Stimulated activated CD8-positive, alpha-beta memory T cell treated with anti-CD3 and anti-CD28 coated beads, Interleukin-2, amount 100 ng/mL, for 1 hour (primary cell): ENCODE measurements at regions not wholly inside any gene's neighbourhood (a gene's known extent, or its start where the extent isn't known, plus 50 kb on each side); places are given as distances from the start of the nearest gene placed in this dataset.

Experiments used
- DNase-seq, 2 donors: peaks; one replicate each; pipeline ENCODE4 v3.0.0-alpha.2; 2020; ENCODE audit warnings: low read depth in 2 of 2

GRCh38 chr10:128871671-128872231, 595.3 kb upstream of the MGMT start:
- no peak for DNase-seq

DNA sequence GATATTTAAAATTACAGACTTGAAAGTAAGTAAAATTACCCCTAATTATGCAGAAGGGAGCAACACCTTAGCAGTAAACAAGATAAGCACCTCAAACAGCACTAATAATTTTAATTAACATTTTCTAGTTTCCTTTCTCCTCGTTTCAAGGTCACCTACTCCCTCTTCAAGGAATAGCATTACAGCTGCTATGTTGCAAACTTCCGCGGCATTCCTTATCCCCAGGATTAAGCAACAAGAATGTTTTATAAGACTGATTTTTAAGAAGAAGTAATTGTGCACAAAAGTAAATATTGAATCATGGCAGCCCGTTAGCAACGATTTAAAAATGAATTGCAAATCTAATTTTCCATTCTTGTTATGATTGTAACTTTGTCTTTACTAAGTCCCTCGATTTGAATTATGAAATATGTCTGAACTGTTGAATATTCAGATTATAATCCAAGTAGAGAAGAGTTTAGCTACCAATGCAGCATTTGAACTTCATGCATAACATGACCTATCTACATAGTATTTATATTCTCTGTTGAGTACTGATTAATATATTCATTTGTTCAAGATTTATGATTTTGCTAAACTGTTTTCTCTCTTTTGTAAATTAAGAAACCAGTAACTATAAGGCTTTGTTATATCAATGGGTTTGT, 593.5 kb upstream of the MGMT start:
- no peak for DNase-seq

GRCh38 chr10:128874331-128874730, 592.7 kb upstream of the MGMT start:
- no peak for DNase-seq

DNA sequence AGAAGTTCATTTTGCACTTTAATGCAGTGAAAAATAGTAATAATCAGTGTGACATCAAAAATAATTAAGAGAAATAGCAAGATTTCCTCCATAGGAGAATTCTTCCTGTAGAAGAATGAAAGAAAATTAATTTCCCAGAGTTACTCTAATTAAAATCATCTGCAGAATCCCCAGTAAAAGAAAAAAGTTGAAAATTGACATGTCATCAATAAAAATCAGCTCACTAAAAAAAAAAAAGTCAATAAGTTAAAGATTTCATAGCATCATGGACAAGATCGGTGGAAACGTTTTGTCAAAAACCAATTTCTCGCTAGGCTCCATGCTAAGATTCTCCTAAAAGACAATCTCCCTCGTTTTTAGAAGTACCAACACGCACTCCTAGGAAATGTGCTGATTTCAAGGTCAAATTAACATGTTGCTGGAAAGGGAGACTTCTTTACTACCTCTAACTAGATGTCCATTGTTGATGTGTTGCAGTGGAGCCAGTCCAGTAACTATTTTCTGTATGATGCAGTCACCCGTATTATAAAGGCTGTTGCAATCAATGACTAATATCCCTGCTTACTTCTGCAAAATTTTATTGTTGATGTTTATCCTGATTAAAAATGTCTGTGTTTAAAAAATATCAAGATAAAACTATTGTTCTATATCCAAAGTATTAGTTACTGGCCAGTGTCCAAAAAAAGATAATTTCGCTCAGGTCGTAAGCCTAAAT, 591.9 kb upstream of the MGMT start:
- DNase-seq: no peak

- DNase-seq: no peak
These were observed 590.9 kb upstream of the MGMT start for GRCh38 chr10:128875956-128876736.

DNA sequence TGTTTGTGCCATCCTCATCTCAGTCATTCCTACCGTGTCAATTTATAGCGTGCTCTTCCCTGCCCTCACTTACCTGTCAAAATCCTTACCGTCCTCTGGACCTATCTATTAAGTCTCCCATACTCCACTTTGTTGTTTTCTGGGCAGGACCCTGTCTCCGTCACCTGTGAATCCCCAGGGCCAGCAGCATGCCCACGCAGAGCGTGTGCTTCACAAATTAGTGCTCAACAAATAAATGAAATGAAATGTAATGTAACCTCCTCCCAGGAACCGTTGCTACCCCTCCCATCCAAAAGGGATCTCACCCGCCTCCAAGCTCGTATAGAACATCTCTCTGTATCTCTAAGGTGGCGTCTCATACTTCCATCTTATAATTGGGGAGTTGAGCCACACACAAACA, 589.9 kb upstream of the MGMT start:
- DNase-seq: no peak

DNA sequence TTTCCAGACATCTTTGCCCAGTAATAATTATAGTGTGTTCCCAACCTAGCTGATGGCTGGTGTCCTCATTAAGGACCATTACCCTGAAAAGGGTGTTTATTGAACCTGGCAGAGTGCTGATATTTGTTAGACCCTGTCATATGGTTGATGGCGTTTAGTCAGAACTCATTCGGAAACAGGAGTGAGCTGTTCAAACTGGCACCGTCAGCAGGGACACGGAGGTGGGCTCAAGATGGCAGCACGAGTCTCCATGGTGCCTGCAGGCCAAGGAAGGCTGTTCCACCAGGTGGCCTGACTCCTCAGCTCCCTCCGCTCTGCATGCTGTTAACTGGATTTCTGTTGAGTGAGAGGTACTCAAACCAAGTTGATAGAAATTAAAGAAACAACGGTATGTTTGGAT, 589.1 kb upstream of the MGMT start:
- no peak for DNase-seq

DNA sequence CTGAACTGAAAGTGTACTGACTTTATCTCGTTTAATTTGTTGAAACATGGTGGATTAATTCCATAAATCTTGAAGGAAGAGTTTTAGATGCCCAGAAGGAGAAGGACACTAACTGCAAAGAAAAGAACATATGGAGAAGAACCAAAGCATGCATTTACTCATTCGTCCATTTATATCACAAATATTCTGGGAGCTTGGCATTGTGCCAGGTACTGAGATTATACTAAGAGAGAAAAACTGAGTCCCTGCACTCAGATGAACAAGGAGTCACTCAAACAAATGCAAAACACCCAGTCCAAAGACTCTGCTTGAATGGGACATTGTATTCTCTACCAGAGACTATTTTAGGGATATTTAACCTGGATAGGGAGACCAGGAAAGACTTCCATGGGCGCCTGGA, 588.0 kb upstream of the MGMT start:
- DNase-seq: no peak

GRCh38 chr10:128879441-128880140, 587.5 kb upstream of the MGMT start:
- no peak for DNase-seq

- no peak for DNase-seq
These were observed 586.8 kb upstream of the MGMT start for GRCh38 chr10:128880159-128880725.

GRCh38 chr10:128881086-128881485, 586.0 kb upstream of the MGMT start:
- no peak for DNase-seq

GRCh38 chr10:128883231-128884032, 583.6 kb upstream of the MGMT start:
- DNase-seq: no peak

- DNase-seq: no peak
These were observed 583.0 kb upstream of the MGMT start for GRCh38 chr10:128884033-128884425.

- no peak for DNase-seq
These were observed 582.5 kb upstream of the MGMT start for GRCh38 chr10:128884496-128885072.

DNA sequence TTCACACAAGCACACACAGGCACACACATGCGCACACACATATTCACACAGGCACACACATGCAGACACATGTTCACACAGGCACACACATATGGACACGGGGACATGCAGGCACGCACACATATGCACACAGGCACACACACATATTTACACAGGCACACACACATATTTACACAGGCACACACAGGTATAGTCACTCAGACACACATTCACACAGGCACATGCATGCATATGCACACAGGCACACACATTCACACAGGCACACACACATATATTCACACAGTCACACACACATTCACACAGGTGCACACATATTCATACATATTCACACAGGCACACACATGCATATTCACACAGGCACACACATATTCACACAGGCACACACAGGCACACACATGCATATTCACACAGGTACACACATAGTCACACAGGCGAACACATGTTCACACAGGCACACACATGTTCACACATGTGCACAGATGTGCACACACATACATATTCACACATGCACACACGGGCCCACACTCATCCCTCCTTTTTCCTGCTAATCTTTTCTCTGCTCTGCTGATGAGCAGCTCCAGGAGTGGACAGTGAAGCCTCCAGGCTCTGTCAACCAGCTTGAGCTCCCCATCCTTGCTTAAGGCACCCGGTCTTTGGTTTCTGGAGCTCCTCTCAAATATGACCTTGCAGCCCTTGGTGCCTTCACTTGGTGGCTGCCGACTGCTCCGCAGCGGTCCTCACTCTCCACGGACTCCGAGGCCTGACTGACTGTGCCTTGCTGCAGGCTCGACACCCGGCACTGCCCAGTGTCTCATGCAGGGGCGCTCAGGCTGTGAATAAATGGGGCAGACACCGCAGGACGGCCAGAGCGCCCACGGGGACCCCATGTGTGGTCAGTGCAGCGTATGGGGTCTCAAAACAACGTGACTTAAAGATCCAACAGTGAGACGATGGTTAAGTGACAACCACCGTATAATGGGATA, 581.2 kb upstream of the MGMT start:
- DNase-seq: no peak

DNA sequence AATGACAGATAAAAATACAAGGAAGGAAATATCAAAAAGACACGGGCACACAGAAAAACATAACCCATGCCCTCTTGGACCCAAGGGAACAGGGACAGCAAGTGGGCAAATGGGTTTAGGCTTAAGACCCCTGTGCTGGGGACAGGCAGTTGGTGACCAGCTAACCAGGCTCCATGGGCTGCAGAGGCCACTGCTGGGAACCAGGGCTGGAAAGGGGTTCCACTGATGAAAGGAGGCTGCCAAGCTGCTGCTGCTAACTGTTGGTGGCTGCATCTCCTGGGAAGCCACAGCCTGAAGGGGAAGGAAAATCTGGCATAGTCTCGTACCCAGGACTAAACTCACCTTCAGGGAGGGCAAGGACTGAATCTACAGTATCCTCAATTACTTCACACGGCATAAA, 579.2 kb upstream of the MGMT start:
- DNase-seq: no peak

GRCh38 chr10:128892005-128892404, 575.0 kb upstream of the MGMT start:
- DNase-seq: no peak

- no peak for DNase-seq
These were observed 572.4 kb upstream of the MGMT start for GRCh38 chr10:128894641-128895040.

DNA sequence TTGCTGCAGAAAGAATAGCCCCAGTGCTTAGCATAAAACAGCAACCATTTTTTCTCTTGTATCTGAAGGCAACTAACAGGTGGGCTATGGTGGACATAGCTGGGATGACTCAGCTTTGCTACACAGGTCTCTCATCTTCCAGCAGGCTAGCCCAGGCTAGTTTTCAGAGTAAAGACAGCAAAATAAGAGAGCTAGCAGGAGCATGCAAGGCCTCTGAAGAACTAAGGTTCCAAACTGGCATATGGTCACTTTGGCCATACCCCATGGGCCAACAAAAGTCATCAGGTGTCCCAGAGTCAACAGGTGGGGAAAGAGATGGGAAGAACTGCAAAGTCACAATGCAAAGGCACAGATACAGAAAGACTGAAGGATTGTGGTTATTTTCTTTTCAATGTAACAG, 571.6 kb upstream of the MGMT start:
- no peak for DNase-seq
